ENCODE measurements at regions not wholly inside any gene's neighbourhood (a gene's known extent, or its start where the extent isn't known, plus 50 kb on each side); places are given as distances from the start of the nearest gene placed in this dataset.

DNA sequence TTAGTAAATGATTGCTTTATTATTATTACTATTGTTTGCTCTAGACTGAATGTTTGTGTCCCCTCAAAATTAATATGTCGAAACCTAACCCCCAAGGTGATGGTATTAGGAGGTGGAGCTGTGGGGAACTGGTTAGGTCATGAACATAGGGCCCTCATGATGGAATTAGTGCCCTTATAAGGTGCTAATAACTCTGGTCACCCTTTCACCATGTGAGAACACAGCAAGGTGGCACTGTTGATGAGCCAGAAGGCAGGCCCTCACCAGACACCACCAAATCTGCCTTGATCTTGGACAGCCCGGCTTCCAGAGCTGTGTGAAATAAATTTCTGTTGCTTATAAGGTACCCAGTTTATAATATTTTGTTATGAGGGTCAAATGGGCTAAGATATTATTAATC, 95.8 kb downstream of the BDNF start:
- no peak for DNase-seq (ENCODE audit: low read depth)
- TF ChIP-seq MYC (IDR thresholded peaks at IDR 0.05; ENCODE audit: low read depth, low read length), result no peak

DNA sequence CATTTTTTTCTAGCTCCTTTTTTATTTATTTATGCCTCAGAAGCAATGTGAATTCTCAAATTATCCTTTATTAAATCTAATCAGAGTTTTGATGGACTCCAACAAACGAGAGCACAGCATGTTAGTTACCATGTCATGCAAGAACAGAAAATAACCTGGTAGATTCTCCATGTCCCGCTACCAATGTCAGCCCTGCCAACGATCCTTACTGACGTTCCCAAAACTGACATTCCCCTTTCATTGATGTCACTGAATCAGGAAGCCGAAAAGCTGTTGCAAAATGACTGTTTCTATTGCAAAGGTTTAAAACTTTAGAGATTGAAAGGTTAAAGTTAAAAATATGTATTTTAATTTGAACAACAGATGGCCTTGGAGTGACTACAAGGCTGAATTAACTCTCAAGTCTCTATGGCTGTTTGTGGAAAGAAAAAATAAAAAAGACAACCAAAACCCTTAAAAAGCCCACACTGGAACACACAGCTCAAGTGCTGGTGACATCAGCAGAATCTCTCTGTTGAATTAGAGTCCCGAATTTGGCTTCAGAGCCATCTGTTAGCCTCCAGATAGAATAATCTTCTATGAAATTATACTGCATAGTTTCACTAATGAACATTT, 96.8 kb downstream of the BDNF start:
- no peak for TF ChIP-seq MYC (IDR thresholded peaks at IDR 0.05; ENCODE audit: low read depth, low read length)
- TF ChIP-seq, protein P1, sequence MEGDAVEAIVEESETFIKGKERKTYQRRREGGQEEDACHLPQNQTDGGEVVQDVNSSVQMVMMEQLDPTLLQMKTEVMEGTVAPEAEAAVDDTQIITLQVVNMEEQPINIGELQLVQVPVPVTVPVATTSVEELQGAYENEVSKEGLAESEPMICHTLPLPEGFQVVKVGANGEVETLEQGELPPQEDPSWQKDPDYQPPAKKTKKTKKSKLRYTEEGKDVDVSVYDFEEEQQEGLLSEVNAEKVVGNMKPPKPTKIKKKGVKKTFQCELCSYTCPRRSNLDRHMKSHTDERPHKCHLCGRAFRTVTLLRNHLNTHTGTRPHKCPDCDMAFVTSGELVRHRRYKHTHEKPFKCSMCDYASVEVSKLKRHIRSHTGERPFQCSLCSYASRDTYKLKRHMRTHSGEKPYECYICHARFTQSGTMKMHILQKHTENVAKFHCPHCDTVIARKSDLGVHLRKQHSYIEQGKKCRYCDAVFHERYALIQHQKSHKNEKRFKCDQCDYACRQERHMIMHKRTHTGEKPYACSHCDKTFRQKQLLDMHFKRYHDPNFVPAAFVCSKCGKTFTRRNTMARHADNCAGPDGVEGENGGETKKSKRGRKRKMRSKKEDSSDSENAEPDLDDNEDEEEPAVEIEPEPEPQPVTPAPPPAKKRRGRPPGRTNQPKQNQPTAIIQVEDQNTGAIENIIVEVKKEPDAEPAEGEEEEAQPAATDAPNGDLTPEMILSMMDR (IDR thresholded peaks at IDR 0.05; ENCODE audit: low read depth, low read length), result no peak
- TF ChIP-seq, protein P2, sequence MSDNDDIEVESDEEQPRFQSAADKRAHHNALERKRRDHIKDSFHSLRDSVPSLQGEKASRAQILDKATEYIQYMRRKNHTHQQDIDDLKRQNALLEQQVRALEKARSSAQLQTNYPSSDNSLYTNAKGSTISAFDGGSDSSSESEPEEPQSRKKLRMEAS (IDR thresholded peaks at IDR 0.05; ENCODE audit: low read depth, low read length), result no peak
- TF ChIP-seq POLR2A (IDR thresholded peaks at IDR 0.05; ENCODE audit: extremely low read depth, insufficient read length), result no peak
- H3K4me3 ChIP-seq (ENCODE audit: low read depth, low read length), result no peak overlapping the region
- DNase-seq (ENCODE audit: low read depth), result no peak

More for the DNA sequence above, 95.8 kb downstream of the BDNF start:
- no peak overlapping the region for H3K4me3 ChIP-seq (ENCODE audit: low read depth, low read length)

DNA sequence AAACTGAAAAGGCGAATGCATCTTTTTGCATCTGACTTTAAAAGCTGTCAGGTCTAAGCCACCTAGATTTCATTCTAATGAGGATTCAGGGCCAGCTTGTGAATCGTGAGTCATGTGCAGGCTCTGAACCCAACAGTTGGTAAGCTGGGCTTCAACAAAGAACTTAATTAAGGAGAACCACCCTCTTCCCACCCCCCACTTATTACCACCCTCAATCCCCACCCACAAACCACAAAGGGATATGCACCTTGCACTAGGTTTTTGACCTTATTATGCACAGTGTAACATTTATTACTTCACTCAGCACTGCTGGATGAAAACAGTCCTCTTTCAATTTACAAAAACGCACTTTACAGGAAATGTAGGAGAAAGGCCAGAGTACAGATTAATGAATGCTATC, 94.1 kb upstream of the LIN7C start:
- TF ChIP-seq, protein P2 (IDR thresholded peaks at IDR 0.05; ENCODE audit: low read depth, low read length), result no peak
- TF ChIP-seq, protein P1 (IDR thresholded peaks at IDR 0.05; ENCODE audit: low read depth, low read length), result no peak
- TF ChIP-seq POLR2A (IDR thresholded peaks at IDR 0.05; ENCODE audit: extremely low read depth, insufficient read length), result no peak
- no peak for TF ChIP-seq MYC (IDR thresholded peaks at IDR 0.05; ENCODE audit: low read depth, low read length)
- no peak overlapping the region for H3K4me3 ChIP-seq (ENCODE audit: low read depth, low read length)
- no peak for DNase-seq (ENCODE audit: low read depth)

DNA sequence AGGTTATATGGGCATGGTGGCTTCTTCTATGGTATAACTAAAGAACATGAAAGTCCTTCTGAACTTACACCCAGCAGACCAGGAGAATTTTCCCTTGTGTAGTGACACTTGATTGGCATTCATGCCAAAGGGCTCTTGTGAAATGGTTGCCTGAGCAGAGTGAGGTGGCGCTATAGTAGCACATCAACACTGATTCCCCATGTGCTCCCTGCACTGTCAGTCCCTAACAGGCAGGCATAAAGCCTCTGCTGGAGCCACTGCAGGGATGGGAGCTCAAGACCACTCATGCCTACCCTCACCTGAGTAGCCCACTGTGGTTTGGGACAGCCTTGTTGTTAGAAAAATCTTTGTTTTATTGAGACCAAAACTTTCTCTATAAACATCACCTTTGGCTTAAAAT, 92.6 kb upstream of the LIN7C start:
- TF ChIP-seq, protein P2 (IDR thresholded peaks at IDR 0.05; ENCODE audit: low read depth, low read length), result no peak
- TF ChIP-seq, protein P1 (IDR thresholded peaks at IDR 0.05; ENCODE audit: low read depth, low read length), result no peak
- TF ChIP-seq MYC (IDR thresholded peaks at IDR 0.05; ENCODE audit: low read depth, low read length) (no peak), POLR2A (IDR thresholded peaks at IDR 0.05; ENCODE audit: extremely low read depth, insufficient read length) (no peak)
- peak; percentile 5 for DNase-seq (ENCODE audit: low read depth)
- H3K4me3 ChIP-seq (ENCODE audit: low read depth, low read length), result no peak overlapping the region

DNA sequence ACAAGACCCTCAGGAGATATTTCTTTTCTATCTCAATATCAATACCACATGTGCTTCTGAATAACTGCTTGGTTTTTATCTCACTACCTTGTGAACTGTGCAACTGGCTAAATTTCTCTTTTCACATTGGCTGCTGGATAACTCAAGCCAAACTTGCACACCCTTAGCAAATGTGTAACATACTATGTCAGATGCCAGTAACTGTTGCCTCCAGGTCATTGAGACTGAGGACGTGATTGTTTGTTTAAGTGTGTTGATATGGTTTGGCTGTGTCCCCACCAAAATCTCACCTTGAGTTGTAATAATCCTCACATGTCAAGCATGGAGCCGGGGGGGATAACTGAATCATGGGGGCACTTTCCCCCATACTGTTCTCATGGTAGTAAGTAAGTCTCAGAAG, 90.2 kb upstream of the LIN7C start:
- TF ChIP-seq, protein P2 (IDR thresholded peaks at IDR 0.05; ENCODE audit: low read depth, low read length), result no peak
- TF ChIP-seq MYC (IDR thresholded peaks at IDR 0.05; ENCODE audit: low read depth, low read length) (no peak), POLR2A (IDR thresholded peaks at IDR 0.05; ENCODE audit: extremely low read depth, insufficient read length) (no peak)
- TF ChIP-seq, protein P1 (IDR thresholded peaks at IDR 0.05; ENCODE audit: low read depth, low read length), result no peak
- H3K4me3 ChIP-seq (ENCODE audit: low read depth, low read length), result no peak overlapping the region
- DNase-seq (ENCODE audit: low read depth), result no peak

DNA sequence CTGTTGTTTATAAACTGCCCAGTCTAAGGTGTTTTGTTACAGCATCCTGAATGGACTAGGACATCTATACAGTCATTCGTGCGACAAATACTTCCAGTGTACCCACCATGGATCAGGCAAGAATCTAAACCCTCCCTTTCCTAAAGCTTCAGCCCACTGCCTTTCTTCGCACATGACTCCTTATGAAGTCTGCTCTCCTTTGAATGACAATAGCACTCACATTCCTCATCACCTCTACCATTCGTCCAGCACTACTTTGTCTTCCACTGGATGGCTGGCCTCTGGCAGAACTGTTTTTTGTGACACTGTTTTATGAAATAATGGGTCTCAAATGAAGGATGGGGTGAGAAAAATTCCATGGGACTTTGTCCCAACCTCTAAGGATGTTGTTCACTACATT, 89.8 kb upstream of the LIN7C start:
- no peak overlapping the region for H3K4me3 ChIP-seq (ENCODE audit: low read depth, low read length)
- TF ChIP-seq, protein P2 (IDR thresholded peaks at IDR 0.05; ENCODE audit: low read depth, low read length), result no peak
- TF ChIP-seq MYC (IDR thresholded peaks at IDR 0.05; ENCODE audit: low read depth, low read length) (no peak), POLR2A (IDR thresholded peaks at IDR 0.05; ENCODE audit: extremely low read depth, insufficient read length) (no peak)
- TF ChIP-seq, protein P1 (IDR thresholded peaks at IDR 0.05; ENCODE audit: low read depth, low read length), result no peak

More for the DNA sequence above, 89.8 kb upstream of the LIN7C start:
- no peak for DNase-seq (ENCODE audit: low read depth)

All from NB4 (cell line).